ENCODE measurements at regions not wholly inside any gene's neighbourhood (a gene's known extent, or its start where the extent isn't known, plus 50 kb on each side); places are given as distances from the start of the nearest gene placed in this dataset.

DNA sequence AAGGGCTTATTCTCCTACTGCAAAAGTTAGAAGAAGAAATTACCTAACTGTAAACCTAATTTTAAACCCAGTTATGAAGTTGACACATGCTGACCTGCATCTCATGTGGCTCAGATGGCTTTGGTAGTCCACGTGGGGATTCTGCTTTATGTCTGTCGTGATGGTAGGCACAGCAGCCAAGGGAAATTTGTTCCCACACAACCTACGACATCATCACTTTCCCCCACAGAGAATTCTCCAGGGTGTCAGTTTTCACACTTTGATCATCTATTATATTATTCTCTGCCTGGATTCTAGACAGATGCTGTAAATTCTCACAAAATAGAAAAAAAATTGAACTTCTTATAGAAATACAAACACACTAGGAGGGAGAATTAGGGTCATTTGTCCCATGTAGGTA is 70.6 kb downstream of the PTHLH start:
- ATAC-seq, result no peak
- 19 to 25% methylated on average over 3 of the region's 3 CpGs for WGBS, 2 donors
- Histone ChIP-seq H3K36me3 (no peaks in the 10 kb centered on the region), H3K4me3 (no peak overlapping the region), H3K27me3 (no peaks in the 10 kb centered on the region), H3K27ac (no peak overlapping the region), H3K4me1 (no peaks in the 10 kb centered on the region), H3K9me3 (no peaks in the 10 kb centered on the region)
- TF ChIP-seq, protein P1, sequence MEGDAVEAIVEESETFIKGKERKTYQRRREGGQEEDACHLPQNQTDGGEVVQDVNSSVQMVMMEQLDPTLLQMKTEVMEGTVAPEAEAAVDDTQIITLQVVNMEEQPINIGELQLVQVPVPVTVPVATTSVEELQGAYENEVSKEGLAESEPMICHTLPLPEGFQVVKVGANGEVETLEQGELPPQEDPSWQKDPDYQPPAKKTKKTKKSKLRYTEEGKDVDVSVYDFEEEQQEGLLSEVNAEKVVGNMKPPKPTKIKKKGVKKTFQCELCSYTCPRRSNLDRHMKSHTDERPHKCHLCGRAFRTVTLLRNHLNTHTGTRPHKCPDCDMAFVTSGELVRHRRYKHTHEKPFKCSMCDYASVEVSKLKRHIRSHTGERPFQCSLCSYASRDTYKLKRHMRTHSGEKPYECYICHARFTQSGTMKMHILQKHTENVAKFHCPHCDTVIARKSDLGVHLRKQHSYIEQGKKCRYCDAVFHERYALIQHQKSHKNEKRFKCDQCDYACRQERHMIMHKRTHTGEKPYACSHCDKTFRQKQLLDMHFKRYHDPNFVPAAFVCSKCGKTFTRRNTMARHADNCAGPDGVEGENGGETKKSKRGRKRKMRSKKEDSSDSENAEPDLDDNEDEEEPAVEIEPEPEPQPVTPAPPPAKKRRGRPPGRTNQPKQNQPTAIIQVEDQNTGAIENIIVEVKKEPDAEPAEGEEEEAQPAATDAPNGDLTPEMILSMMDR (IDR thresholded peaks at IDR 0.05), result no peak
- FAIRE-seq, result no peak
- intact Hi-C loops (cut with DNase I), result no loop called here
- no peak for DNase-seq

GRCh38 chr12:27900920-27901879 is 71.3 kb downstream of the PTHLH start:
- Histone ChIP-seq H3K4me3 (no peak overlapping the region), H3K27ac (no peak overlapping the region), H3K9me3 (no peaks in the 10 kb centered on the region), H3K36me3 (no peaks in the 10 kb centered on the region), H3K4me1 (no peaks in the 10 kb centered on the region), H3K27me3 (no peaks in the 10 kb centered on the region)
- TF ChIP-seq, protein P1 (IDR thresholded peaks at IDR 0.05), result no peak
- ATAC-seq (no peak), FAIRE-seq (no peak), DNase-seq (no peak)
- 84 to 87% methylated on average over 8 of the region's 8 CpGs for WGBS, 2 donors
- intact Hi-C loops (cut with DNase I), result no loop called here

DNA sequence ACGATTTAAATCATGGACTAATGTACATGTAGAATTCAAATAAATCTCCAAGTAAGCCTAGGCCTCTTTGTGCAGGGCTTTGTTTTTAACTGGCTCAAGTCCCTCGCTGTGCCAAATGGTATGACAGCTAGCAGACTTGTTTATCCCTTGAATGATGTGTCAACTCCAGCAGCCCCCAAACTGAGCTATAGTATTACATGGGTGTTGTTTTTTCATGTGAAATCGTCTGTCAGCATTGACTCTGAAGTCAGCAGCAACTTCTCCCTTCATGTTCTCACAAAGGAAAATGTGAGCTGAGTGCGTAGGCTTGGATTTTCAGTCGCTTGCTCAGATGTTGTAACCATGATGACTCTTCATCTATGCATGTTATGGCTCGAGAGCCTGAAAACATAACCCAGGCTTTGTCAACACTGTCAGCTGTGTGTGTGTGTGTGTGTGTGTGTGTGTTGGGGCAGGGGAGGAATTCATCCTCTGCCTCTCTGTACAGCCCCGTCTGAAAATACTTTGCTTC is 73.3 kb downstream of the PTHLH start:
- WGBS, 2 donors, result 70 to 75% methylated on average over 7 of the region's 7 CpGs
- intact Hi-C loops (cut with DNase I), result no loop called here

DNA sequence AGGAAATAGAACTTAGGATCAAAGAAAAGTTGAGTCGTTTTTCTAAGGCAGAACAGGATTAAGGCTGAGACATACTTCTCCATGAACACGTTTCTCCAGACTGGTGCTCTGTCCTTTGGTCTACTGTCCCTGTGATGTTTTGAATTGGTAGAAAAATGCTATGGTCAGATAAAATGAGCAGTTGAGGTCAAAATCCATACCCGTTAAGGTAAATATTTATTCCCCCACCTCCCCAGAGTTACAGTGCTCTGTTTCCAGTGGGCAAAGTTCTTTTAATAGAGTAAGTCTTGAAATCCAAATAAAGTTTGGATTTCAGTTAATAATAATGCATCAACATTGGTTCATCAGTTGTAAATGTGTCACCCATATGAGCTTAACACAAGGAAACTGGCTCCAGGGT is 74.5 kb downstream of the PTHLH start:
- Histone ChIP-seq H3K27me3 (no peaks in the 10 kb centered on the region), H3K36me3 (no peaks in the 10 kb centered on the region), H3K4me3 (no peak overlapping the region), H3K27ac (no peak overlapping the region), H3K4me1 (no peaks in the 10 kb centered on the region), H3K9me3 (no peaks in the 10 kb centered on the region)
- no peak for ATAC-seq
- intact Hi-C loops (cut with DNase I), result no loop called here
- no peak for DNase-seq
- TF ChIP-seq, protein P1 (IDR thresholded peaks at IDR 0.05), result no peak
- no peak for FAIRE-seq
- WGBS, 2 donors, result 49 to 53% methylated on average over 3 of the region's 3 CpGs

More for the DNA sequence above, 73.3 kb downstream of the PTHLH start:
- FAIRE-seq (no peak), ATAC-seq (peak in 1 of 4 donors; percentile 46), DNase-seq (no peak)
- no peaks in the 10 kb centered on the region for H3K4me1 ChIP-seq
- no peaks in the 10 kb centered on the region for H3K36me3 ChIP-seq
- H3K4me3 ChIP-seq, result no peak overlapping the region
- no peak overlapping the region for H3K27ac ChIP-seq
- TF ChIP-seq, protein P1 (IDR thresholded peaks at IDR 0.05), result no peak
- no peaks in the 10 kb centered on the region for H3K27me3 ChIP-seq
- H3K9me3 ChIP-seq, result no peaks in the 10 kb centered on the region

Data from pancreas (tissue), 10 donors.